B cell (primary cell): ENCODE measurements at regions not wholly inside any gene's neighbourhood (a gene's known extent, or its start where the extent isn't known, plus 50 kb on each side); places are given as distances from the start of the nearest gene placed in this dataset.

Source experiments
- EZH2 ChIP-seq: IDR thresholded peaks from 2 replicates; pipeline ENCODE4 v1.6.1; 2012; ENCODE audit warnings: borderline replicate concordance, low read depth, mild to moderate bottlenecking, moderate library complexity, low read length; ENCODE audit not compliant: insufficient read depth, poor library complexity, severe bottlenecking
- TF ChIP-seq, protein P1 (sequence below): fragments of 200-600 bp; IDR thresholded peaks from one replicate; pipeline ENCODE4 v1.8.0; 2022; ENCODE audit warnings: antibody characterized with exemption, mild to moderate bottlenecking

GRCh38 chr12:131491916-131492490 is 218.9 kb upstream of the SFSWAP start:
- TF ChIP-seq, protein P1, sequence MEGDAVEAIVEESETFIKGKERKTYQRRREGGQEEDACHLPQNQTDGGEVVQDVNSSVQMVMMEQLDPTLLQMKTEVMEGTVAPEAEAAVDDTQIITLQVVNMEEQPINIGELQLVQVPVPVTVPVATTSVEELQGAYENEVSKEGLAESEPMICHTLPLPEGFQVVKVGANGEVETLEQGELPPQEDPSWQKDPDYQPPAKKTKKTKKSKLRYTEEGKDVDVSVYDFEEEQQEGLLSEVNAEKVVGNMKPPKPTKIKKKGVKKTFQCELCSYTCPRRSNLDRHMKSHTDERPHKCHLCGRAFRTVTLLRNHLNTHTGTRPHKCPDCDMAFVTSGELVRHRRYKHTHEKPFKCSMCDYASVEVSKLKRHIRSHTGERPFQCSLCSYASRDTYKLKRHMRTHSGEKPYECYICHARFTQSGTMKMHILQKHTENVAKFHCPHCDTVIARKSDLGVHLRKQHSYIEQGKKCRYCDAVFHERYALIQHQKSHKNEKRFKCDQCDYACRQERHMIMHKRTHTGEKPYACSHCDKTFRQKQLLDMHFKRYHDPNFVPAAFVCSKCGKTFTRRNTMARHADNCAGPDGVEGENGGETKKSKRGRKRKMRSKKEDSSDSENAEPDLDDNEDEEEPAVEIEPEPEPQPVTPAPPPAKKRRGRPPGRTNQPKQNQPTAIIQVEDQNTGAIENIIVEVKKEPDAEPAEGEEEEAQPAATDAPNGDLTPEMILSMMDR, result no peak
- no peak for TF ChIP-seq EZH2
